NCI-H2107 treated with DMSO at 0.1 percent for 48 hours (cell line): ENCODE measurements at regions not wholly inside any gene's neighbourhood (a gene's known extent, or its start where the extent isn't known, plus 50 kb on each side); places are given as distances from the start of the nearest gene placed in this dataset.

Source experiments
- DNase-seq: peaks from one replicate; lab custom pipeline; 2025; ENCODE audit not compliant: unreplicated experiment; lab: John Stamatoyannopoulos, UW

GRCh38 chr1:8267307-8267706 lies 50.6 kb upstream of the SLC45A1 start:
- DNase-seq, result no peak

- DNase-seq, result no peak
These were observed 51.3 kb upstream of the SLC45A1 start for GRCh38 chr1:8266436-8267165.

- no peak for DNase-seq
These were observed 54.1 kb upstream of the SLC45A1 start for GRCh38 chr1:8263791-8264190.

GRCh38 chr1:8261398-8261762 lies 56.5 kb upstream of the SLC45A1 start:
- no peak for DNase-seq

GRCh38 chr1:8259498-8260290 lies 58.2 kb upstream of the SLC45A1 start:
- no peak for DNase-seq

- no peak for DNase-seq
These were observed 60.3 kb upstream of the SLC45A1 start for GRCh38 chr1:8257621-8258020.

GRCh38 chr1:8256321-8256720 lies 61.6 kb upstream of the SLC45A1 start:
- no peak for DNase-seq

- DNase-seq, result no peak
These were observed 62.2 kb upstream of the SLC45A1 start for GRCh38 chr1:8255712-8256111.

GRCh38 chr1:8252266-8252951 lies 65.5 kb upstream of the SLC45A1 start:
- DNase-seq, result no peak

- DNase-seq, result no peak
These were observed 66.3 kb upstream of the SLC45A1 start for GRCh38 chr1:8251635-8252034.

- DNase-seq, result no peak
These were observed 68.1 kb upstream of the SLC45A1 start for GRCh38 chr1:8249838-8250237.

GRCh38 chr1:8247811-8248436 lies 70.0 kb upstream of the SLC45A1 start:
- no peak for DNase-seq

GRCh38 chr1:8244304-8244703 lies 73.6 kb upstream of the SLC45A1 start:
- no peak for DNase-seq

GRCh38 chr1:8242498-8242897 lies 75.4 kb upstream of the SLC45A1 start:
- DNase-seq, result no peak

GRCh38 chr1:8241417-8242014 lies 76.4 kb upstream of the SLC45A1 start:
- DNase-seq, result no peak

GRCh38 chr1:8239306-8240023 lies 78.4 kb upstream of the SLC45A1 start:
- no peak for DNase-seq

- no peak for DNase-seq
These were observed 78.9 kb upstream of the SLC45A1 start for GRCh38 chr1:8239039-8239305.

GRCh38 chr1:8238141-8239038 lies 79.5 kb upstream of the SLC45A1 start:
- DNase-seq, result no peak

- no peak for DNase-seq
These were observed 85.7 kb upstream of the SLC45A1 start for GRCh38 chr1:8232036-8232757.
